ENCODE measurements at regions not wholly inside any gene's neighbourhood (a gene's known extent, or its start where the extent isn't known, plus 50 kb on each side); places are given as distances from the start of the nearest gene placed in this dataset.
"Not testable (repeated sequence)": the region's sequence is repeated elsewhere in the genome, so short reads cannot be mapped to it uniquely, and the experiment has no call there.

GRCh38 chr1:120278259-120278610, 101.9 kb upstream of the SEC22B start:
- DNase-seq (ENCODE audit: low read depth, low spot score), result not testable (repeated sequence)

- DNase-seq (ENCODE audit: low read depth, low spot score), result not testable (repeated sequence)
Observed at GRCh38 chr1:120277428-120278258, 101.3 kb upstream of the SEC22B start.

GRCh38 chr1:120276710-120277109, 100.4 kb upstream of the SEC22B start:
- not testable (repeated sequence) for DNase-seq (ENCODE audit: low read depth, low spot score)

DNA sequence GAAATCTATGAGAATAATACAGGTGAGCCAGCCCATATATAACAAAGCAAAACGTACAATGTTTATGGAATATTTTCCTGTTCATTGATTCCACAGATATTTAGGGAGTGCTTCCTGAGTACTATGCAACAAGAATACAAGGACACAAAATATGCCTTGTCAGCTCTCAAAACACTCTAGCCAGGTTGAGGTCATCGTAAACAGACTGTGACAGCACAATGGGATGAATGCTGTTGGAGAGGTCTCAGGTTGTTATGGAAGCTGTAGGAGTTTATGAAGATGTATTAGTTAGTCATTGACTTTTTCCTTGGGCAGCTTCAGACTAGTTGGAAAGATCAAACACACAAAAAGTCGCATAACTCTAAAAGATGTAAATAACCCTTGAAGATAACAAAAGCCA, 98.1 kb upstream of the SEC22B start:
- not testable (repeated sequence) for DNase-seq (ENCODE audit: low read depth, low spot score)

DNA sequence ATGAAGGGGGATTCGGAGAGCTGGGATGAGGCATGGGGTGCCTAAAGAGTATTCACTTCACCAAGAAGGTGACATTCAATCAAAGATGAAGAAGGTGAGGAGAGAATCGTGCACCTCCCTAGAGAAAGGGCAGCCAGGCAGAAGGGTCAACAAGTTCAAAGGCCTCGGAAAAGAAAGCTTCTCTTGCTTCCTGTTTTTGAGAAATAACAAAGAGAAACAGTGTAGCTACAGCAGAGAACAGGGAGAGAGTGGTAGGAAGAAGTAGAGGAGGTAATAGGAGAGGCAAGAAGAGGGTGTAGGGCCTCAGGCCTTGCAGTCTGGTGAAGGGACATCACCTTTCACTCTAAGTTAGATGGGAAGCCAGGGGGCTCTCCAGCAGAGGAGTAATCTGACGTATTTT, 97.0 kb upstream of the SEC22B start:
- DNase-seq (ENCODE audit: low read depth, low spot score), result not testable (repeated sequence)

GRCh38 chr1:120272242-120272641, 95.9 kb upstream of the SEC22B start:
- DNase-seq (ENCODE audit: low read depth, low spot score), result not testable (repeated sequence)

DNA sequence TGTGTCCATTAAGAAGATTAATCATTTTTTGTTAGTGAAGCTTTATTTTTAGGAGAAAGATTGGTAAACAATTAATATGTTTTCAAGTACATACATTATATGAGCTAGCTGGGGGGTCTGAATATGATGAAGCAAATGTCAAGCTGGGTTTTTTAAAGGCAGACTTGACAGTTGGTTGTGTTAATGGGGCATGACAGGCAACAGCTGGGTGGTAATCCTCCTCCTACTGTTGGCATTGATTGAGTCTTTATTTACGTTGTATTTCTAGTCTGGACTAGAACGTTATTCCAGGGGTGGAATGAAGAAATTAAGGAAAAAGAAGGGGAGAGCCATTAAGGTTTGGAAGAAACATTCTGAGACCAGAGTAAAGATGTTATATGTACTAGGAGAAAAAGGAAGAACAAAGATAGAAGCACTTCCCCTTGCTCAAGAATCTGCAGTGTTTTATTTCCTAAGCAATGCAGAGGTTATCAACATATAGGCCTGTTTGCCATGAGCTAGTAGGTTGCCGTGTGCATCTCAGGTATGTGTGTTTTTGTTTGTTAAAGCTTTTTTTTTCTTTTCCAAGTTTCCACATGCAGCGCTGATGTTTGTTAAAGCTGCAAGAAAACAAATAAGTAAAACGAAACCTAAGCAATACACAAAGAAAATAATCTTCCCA, 95.4 kb upstream of the SEC22B start:
- not testable (repeated sequence) for DNase-seq (ENCODE audit: low read depth, low spot score)

DNA sequence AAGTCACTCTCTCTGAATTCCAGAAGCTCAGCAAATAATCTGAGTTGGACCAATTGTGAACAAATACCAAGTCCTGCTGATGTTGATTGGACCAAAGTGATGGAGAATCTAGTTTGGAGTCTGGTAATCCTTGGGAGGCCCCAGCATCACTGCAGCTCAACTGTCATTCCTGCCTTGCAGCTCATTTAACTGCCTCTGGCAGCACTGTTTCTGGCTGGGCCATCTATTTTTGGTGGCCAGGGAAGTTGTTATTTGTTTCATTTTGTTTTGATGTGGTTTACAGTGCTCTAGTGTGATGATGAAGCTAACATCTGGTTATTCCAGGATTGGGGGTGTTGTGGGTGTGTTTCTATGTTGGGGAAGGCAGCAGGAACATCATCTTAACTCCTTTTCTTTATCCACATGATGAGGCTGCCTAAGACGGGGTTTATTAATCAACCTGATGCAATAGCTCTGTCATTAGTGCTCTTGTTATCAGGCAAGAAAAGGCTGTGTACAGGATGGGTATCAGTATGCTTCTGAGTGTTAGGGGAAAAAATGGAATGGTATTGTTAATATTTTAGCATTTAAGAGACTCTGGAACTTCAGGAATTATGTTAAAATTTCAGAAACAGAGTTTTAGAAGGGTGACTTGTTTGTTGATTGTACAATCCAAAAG, 91.7 kb upstream of the SEC22B start:
- DNase-seq (ENCODE audit: low read depth, low spot score), result not testable (repeated sequence)

- DNase-seq (ENCODE audit: low read depth, low spot score), result not testable (repeated sequence)
Observed at GRCh38 chr1:120264564-120264963, 88.2 kb upstream of the SEC22B start.

- DNase-seq (ENCODE audit: low read depth, low spot score), result not testable (repeated sequence)
Observed at GRCh38 chr1:120262791-120263751, 86.8 kb upstream of the SEC22B start.

- DNase-seq (ENCODE audit: low read depth, low spot score), result not testable (repeated sequence)
Observed at GRCh38 chr1:120257778-120258105, 81.4 kb upstream of the SEC22B start.

DNA sequence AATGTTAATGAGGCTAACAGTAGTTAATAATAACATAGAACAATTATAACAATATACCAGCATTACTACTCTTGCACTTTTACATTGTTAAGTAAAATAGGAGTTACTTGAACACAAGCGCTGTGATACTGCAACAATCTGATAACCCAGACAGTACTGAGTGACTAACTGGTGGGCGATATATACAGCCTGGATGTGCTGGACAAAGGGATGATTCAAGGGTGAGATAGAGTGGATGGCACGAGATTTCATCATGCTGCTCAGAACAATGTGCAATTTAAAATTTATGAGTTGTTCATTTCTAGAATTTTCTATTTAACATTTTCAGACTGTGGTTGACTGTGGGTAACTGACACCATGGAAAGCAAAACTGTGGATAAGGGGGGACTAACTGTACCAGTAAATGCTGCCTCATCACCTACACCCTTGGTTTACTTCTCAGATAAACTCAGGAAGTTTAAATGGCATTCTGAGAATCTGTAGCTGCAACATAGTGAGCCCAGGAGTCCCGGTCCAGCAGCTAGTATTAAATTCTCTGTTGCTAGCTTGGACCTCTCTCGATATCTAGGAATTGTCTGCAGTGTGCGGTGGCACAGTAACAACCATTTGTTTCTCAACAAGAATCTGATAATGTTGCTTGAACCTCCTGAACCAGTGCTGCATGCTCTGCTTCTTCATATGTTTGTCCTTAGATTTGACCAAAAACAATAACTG, 80.9 kb upstream of the SEC22B start:
- not testable (repeated sequence) for DNase-seq (ENCODE audit: low read depth, low spot score)

DNA sequence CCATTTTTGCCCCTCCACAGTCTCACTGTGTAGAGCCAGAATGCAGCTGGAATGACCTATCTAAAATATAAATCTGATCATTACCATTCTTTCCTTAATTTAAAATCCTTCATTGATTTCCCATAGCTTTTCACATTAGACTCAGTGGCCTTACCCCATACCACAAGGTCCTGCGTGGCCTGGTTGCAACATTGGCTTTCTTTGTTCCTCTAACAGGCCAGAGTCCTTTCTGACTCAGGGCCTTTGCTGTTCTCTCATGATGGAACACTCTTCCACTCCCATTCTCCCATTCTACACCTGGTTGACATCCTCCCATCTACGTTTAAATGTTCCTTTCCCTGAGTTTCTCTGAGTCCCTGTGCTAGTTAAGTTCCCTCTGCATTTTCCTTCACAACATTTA, 74.4 kb upstream of the SEC22B start:
- not testable (repeated sequence) for DNase-seq (ENCODE audit: low read depth, low spot score)

GRCh38 chr1:120248726-120249427, 72.6 kb upstream of the SEC22B start:
- not testable (repeated sequence) for DNase-seq (ENCODE audit: low read depth, low spot score)

GRCh38 chr1:120248203-120248602, 71.9 kb upstream of the SEC22B start:
- not testable (repeated sequence) for DNase-seq (ENCODE audit: low read depth, low spot score)

GRCh38 chr1:120243867-120244266, 67.5 kb upstream of the SEC22B start:
- not testable (repeated sequence) for DNase-seq (ENCODE audit: low read depth, low spot score)

- DNase-seq (ENCODE audit: low read depth, low spot score), result not testable (repeated sequence)
Observed at GRCh38 chr1:120242582-120242981, 66.3 kb upstream of the SEC22B start.

DNA sequence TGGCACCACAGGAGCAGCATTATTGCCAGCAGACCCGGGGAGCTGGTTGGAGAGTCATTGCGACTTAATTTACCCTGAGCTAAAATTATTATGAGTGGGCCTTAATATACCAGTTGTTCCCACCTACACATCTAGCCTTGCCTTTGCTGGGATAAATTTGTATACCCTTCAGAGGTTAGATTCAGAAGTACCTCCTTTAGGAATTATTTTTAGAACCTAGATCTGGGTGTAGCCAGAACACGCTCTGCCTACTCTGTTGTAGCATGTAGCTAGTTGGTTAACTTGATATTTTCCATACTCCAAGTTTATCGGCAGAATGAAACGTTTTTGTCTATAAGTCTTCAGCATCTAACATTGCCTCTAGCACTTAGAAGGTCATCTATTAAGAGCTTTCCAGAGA, 65.5 kb upstream of the SEC22B start:
- DNase-seq (ENCODE audit: low read depth, low spot score), result not testable (repeated sequence)

- not testable (repeated sequence) for DNase-seq (ENCODE audit: low read depth, low spot score)
Observed at GRCh38 chr1:120240181-120240580, 63.9 kb upstream of the SEC22B start.

- DNase-seq (ENCODE audit: low read depth, low spot score), result not testable (repeated sequence)
Observed at GRCh38 chr1:120239351-120239750, 63.0 kb upstream of the SEC22B start.
